ENCODE measurements at regions not wholly inside any gene's neighbourhood (a gene's known extent, or its start where the extent isn't known, plus 50 kb on each side); places are given as distances from the start of the nearest gene placed in this dataset.

DNA sequence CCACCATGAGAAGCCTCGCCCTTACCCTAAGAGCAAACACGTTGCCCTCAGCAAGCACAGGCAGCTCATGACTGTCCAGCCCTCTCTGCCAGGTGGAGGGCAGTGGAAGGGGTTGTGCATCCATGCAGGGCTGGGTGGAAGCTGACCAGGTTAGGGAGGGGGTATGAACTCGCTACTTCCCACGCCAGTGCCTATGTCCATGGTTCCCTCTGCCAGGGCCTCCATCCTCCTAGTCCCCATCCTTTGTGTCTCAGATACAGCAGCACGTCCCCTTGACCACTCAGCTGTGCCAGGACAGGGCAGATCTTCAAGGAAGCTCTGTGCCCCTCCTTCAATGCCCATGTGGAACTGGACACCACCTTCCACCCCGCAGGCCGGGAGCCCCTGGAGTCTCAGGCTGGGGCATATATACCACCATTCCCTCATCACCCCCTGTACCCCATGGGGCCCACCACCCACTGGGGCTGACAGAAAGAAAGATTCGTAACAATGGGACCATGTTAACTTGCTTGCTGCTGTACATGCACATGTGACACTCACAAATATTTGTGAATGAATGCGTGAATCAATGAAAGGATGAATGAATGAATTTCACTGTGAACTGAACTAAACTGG lies 90.7 kb downstream of the ANKRD60 start:
- TF ChIP-seq, protein P1, sequence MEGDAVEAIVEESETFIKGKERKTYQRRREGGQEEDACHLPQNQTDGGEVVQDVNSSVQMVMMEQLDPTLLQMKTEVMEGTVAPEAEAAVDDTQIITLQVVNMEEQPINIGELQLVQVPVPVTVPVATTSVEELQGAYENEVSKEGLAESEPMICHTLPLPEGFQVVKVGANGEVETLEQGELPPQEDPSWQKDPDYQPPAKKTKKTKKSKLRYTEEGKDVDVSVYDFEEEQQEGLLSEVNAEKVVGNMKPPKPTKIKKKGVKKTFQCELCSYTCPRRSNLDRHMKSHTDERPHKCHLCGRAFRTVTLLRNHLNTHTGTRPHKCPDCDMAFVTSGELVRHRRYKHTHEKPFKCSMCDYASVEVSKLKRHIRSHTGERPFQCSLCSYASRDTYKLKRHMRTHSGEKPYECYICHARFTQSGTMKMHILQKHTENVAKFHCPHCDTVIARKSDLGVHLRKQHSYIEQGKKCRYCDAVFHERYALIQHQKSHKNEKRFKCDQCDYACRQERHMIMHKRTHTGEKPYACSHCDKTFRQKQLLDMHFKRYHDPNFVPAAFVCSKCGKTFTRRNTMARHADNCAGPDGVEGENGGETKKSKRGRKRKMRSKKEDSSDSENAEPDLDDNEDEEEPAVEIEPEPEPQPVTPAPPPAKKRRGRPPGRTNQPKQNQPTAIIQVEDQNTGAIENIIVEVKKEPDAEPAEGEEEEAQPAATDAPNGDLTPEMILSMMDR (conservative IDR thresholded peaks at IDR 0.05; ENCODE audit: low read length), result no peak
- TF ChIP-seq EZH2phosphoT487 (IDR thresholded peaks at IDR 0.05; ENCODE audit: borderline replicate concordance, low read depth, low read length), result no peak

All from OCI-LY7 (cell line).